Tibial artery (tissue), 4 donors: ENCODE measurements at regions not wholly inside any gene's neighbourhood (a gene's known extent, or its start where the extent isn't known, plus 50 kb on each side); places are given as distances from the start of the nearest gene placed in this dataset.

Source experiments
- DNase-seq, 2 donors: peaks; one replicate each; pipeline ENCODE4 v3.0.0-alpha.2; 2019
- H3K27ac ChIP-seq, 2 donors: fragments of 200-600 bp; sonication (generic) in 1 of 2; 1 replicate in 1 of 2; 2 replicates in 1 of 2; pipeline ENCODE4 v1.5.1; 2018 to 2019; ENCODE audit warnings: mild to moderate bottlenecking in 1 of 2
- H3K27me3 ChIP-seq, 2 donors: fragments of 200-600 bp; sonication (generic) in 1 of 2; one replicate each; pipeline versions ENCODE4 v1.5.1 to v1.6.0; 2016 to 2019
- H3K36me3 ChIP-seq, 3 donors: fragments of 200-600 bp; sonication (generic) in 2 of 3; one replicate each; pipeline ENCODE4 v1.5.1; 2016 to 2019; ENCODE audit warnings: mild to moderate bottlenecking in 2 of 3
- H3K4me1 ChIP-seq, 4 donors: fragments of 200-600 bp; sonication (generic) in 2 of 4; 1 replicate in 3 of 4; 2 replicates in 1 of 4; pipeline ENCODE4 v1.5.1; 2016 to 2019
- H3K4me3 ChIP-seq, 2 donors: fragments of 200-600 bp; sonication (generic) in 1 of 2; 1 replicate in 1 of 2; 2 replicates in 1 of 2; pipeline ENCODE4 v1.5.1; 2018 to 2019; ENCODE audit warnings: mild to moderate bottlenecking in 2 of 2
- H3K9me3 ChIP-seq, 3 donors: fragments of 200-600 bp; sonication (generic) in 1 of 3; one replicate each; pipeline ENCODE4 v1.5.1; 2016 to 2019
- CTCF ChIP-seq, 2 experiments: fragments of 200-600 bp in 1 of 2; fragments of 450-650 bp in 1 of 2; IDR thresholded peaks; one replicate each; pipeline ENCODE4 v1.5.1; 2017 to 2019; ENCODE audit warnings: antibody characterized with exemption in 2 of 2, mild to moderate bottlenecking in 1 of 2, moderate library complexity in 1 of 2
- intact Hi-C: fragments of 100-400 bp; cut with DNase I; formaldehyde crosslinking; loops from one replicate; pipeline ENCODE4 v1.15.0; 2023; ENCODE audit warnings: low total_unique reads

- DNase-seq = no peak
- TF ChIP-seq CTCF (IDR thresholded peaks at IDR 0.05) = no peak
- intact Hi-C loops = no loop called here
- Histone ChIP-seq H3K9me3 (no peaks in the 10 kb centered on the region), H3K4me3 (no peak overlapping the region), H3K27ac (no peak overlapping the region), H3K4me1 (no peaks in the 10 kb centered on the region), H3K36me3 (no peaks in the 10 kb centered on the region), H3K27me3 (no peaks in the 10 kb centered on the region)
These were observed 65.8 kb downstream of the ETAA1 start for GRCh38 chr2:67462738-67463496.

- intact Hi-C loops = no loop called here
- Histone ChIP-seq H3K9me3 (no peaks in the 10 kb centered on the region), H3K27ac (no peak overlapping the region), H3K36me3 (no peaks in the 10 kb centered on the region), H3K27me3 (no peaks in the 10 kb centered on the region), H3K4me1 (no peaks in the 10 kb centered on the region), H3K4me3 (no peak overlapping the region)
- TF ChIP-seq CTCF (IDR thresholded peaks at IDR 0.05) = no peak
- no peak for DNase-seq
These were observed 66.7 kb downstream of the ETAA1 start for GRCh38 chr2:67463810-67464209.

- H3K27ac ChIP-seq = no peak overlapping the region
- H3K4me3 ChIP-seq = no peak overlapping the region
- no peaks in the 10 kb centered on the region for H3K9me3 ChIP-seq
- H3K27me3 ChIP-seq = no peaks in the 10 kb centered on the region
- no peaks in the 10 kb centered on the region for H3K4me1 ChIP-seq
- H3K36me3 ChIP-seq = no peaks in the 10 kb centered on the region
- no peak for TF ChIP-seq CTCF (IDR thresholded peaks at IDR 0.05)
- intact Hi-C loops = no loop called here
- no peak for DNase-seq
These were observed 68.5 kb downstream of the ETAA1 start for GRCh38 chr2:67465623-67466022.

- H3K27ac ChIP-seq = no peak overlapping the region
- no peak overlapping the region for H3K4me3 ChIP-seq
- no peaks in the 10 kb centered on the region for H3K36me3 ChIP-seq
- TF ChIP-seq CTCF (IDR thresholded peaks at IDR 0.05) = no peak
- no peaks in the 10 kb centered on the region for H3K4me1 ChIP-seq
- intact Hi-C loops = no loop called here
- no peaks in the 10 kb centered on the region for H3K9me3 ChIP-seq
- no peak for DNase-seq
- H3K27me3 ChIP-seq = no peaks in the 10 kb centered on the region
These were observed 69.6 kb downstream of the ETAA1 start for GRCh38 chr2:67466734-67467133.

- no peak for DNase-seq
- no peaks in the 10 kb centered on the region for H3K27me3 ChIP-seq
- H3K27ac ChIP-seq = no peak overlapping the region
- H3K36me3 ChIP-seq = no peaks in the 10 kb centered on the region
- no peaks in the 10 kb centered on the region for H3K4me1 ChIP-seq
- TF ChIP-seq CTCF (IDR thresholded peaks at IDR 0.05) = no peak
- intact Hi-C loops = no loop called here
- no peaks in the 10 kb centered on the region for H3K9me3 ChIP-seq
- H3K4me3 ChIP-seq = no peak overlapping the region
These were observed 74.5 kb downstream of the ETAA1 start for GRCh38 chr2:67471681-67472080.
